Liver (tissue), 3 donors: ENCODE measurements at regions not wholly inside any gene's neighbourhood (a gene's known extent, or its start where the extent isn't known, plus 50 kb on each side); places are given as distances from the start of the nearest gene placed in this dataset.
"Not testable (repeated sequence)": the region's sequence is repeated elsewhere in the genome, so short reads cannot be mapped to it uniquely, and the experiment has no call there.

Experiments used
- EGR1 ChIP-seq, 2 donors: IDR thresholded peaks; 2 replicates each; pipeline ENCODE4 v1.6.1; 2016 to 2018; ENCODE audit warnings: antibody characterized with exemption in 2 of 2, low read depth in 2 of 2
- TF ChIP-seq, protein P1 (sequence below): fragments of 150-350 bp; IDR thresholded peaks from 2 replicates; pipeline ENCODE4 v1.5.1; 2017; ENCODE audit warnings: improper control_type of control experiment, low read depth, low read length; ENCODE audit not compliant: missing input control
- donor health status: healthy.
- donor health status: healthy.

DNA sequence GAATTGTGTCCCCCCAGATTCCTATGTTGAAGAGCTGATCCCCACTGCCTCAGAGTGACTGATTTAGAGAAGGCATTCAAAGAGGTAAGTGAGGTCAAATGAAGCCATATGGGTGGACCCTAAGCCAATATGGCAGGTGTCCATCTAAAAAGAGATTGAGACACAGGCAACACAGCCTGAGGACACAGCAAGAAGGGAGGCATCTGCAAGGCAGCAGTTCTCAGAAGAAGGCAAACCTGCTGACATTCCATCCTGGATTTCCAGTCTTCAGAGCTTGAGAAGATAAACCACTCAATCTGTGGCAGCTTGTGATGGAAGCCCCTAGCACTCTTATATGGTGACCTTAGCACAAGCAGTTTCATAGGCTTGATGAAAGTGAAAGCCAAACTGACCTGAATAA lies 2956.5 kb upstream of the OR11H1 start:
- TF ChIP-seq, protein P1, sequence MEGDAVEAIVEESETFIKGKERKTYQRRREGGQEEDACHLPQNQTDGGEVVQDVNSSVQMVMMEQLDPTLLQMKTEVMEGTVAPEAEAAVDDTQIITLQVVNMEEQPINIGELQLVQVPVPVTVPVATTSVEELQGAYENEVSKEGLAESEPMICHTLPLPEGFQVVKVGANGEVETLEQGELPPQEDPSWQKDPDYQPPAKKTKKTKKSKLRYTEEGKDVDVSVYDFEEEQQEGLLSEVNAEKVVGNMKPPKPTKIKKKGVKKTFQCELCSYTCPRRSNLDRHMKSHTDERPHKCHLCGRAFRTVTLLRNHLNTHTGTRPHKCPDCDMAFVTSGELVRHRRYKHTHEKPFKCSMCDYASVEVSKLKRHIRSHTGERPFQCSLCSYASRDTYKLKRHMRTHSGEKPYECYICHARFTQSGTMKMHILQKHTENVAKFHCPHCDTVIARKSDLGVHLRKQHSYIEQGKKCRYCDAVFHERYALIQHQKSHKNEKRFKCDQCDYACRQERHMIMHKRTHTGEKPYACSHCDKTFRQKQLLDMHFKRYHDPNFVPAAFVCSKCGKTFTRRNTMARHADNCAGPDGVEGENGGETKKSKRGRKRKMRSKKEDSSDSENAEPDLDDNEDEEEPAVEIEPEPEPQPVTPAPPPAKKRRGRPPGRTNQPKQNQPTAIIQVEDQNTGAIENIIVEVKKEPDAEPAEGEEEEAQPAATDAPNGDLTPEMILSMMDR = not testable (repeated sequence)
- TF ChIP-seq EGR1 (IDR thresholded peaks at IDR 0.05; ENCODE audit: low read depth in 2 of 2) = not testable (repeated sequence)
